HG03565 (cell line): ENCODE measurements at regions not wholly inside any gene's neighbourhood (a gene's known extent, or its start where the extent isn't known, plus 50 kb on each side); places are given as distances from the start of the nearest gene placed in this dataset.
"Not testable (repeated sequence)": the region's sequence is repeated elsewhere in the genome, so short reads cannot be mapped to it uniquely, and the experiment has no call there.

Source experiments
- ATAC-seq: cut with Tn5 transposase; IDR thresholded peaks from one replicate; pipeline ENCODE4 v1.9.1; 2021; ENCODE audit warnings: mild to moderate bottlenecking, moderate library complexity; ENCODE audit not compliant: unreplicated experiment

GRCh38 chr17:72464221-72464620, 343.4 kb downstream of the SOX9 start:
- ATAC-seq = not testable (repeated sequence)

- ATAC-seq = no peak
These were observed 344.6 kb downstream of the SOX9 start for GRCh38 chr17:72465191-72466024.

GRCh38 chr17:72466199-72466598, 345.4 kb downstream of the SOX9 start:
- peak; percentile 72 for ATAC-seq

GRCh38 chr17:72466606-72467005, 345.8 kb downstream of the SOX9 start:
- ATAC-seq = peak; percentile 6

- no peak for ATAC-seq
These were observed 347.2 kb downstream of the SOX9 start for GRCh38 chr17:72467841-72468653.

- no peak for ATAC-seq
These were observed 348.0 kb downstream of the SOX9 start for GRCh38 chr17:72468841-72469240.

GRCh38 chr17:72470121-72470705, 349.4 kb downstream of the SOX9 start:
- no peak for ATAC-seq

GRCh38 chr17:72470734-72471133, 349.9 kb downstream of the SOX9 start:
- ATAC-seq = no peak

GRCh38 chr17:72471296-72471695, 350.5 kb downstream of the SOX9 start:
- no peak for ATAC-seq

- ATAC-seq = no peak
These were observed 351.3 kb downstream of the SOX9 start for GRCh38 chr17:72472106-72472505.

- ATAC-seq = not testable (repeated sequence)
These were observed 352.1 kb downstream of the SOX9 start for GRCh38 chr17:72472853-72473390.

GRCh38 chr17:72474243-72474642, 353.4 kb downstream of the SOX9 start:
- no peak for ATAC-seq

GRCh38 chr17:72474719-72475477, 354.1 kb downstream of the SOX9 start:
- ATAC-seq = no peak

GRCh38 chr17:72476134-72476533, 355.3 kb downstream of the SOX9 start:
- no peak for ATAC-seq

GRCh38 chr17:72476575-72476986, 355.8 kb downstream of the SOX9 start:
- no peak for ATAC-seq

GRCh38 chr17:72477491-72477890, 356.7 kb downstream of the SOX9 start:
- ATAC-seq = no peak

GRCh38 chr17:72479113-72479512, 358.3 kb downstream of the SOX9 start:
- no peak for ATAC-seq

GRCh38 chr17:72481572-72481971, 360.8 kb downstream of the SOX9 start:
- ATAC-seq = no peak

- ATAC-seq = no peak
These were observed 364.8 kb downstream of the SOX9 start for GRCh38 chr17:72485596-72485995.

- ATAC-seq = no peak
These were observed 366.0 kb downstream of the SOX9 start for GRCh38 chr17:72486806-72487205.
